Panc1 (cell line): ENCODE measurements at regions not wholly inside any gene's neighbourhood (a gene's known extent, or its start where the extent isn't known, plus 50 kb on each side); places are given as distances from the start of the nearest gene placed in this dataset.

ENCODE experiments used
- ATAC-seq: fragments of 200-7000 bp; cut with Tn5 transposase; 2 replicates; pipeline ENCODE4 v1.9.1; 2020; ENCODE audit warnings: mild to moderate bottlenecking, moderate library complexity
- BruUV-seq: library from RNA; stranded (reverse); fragments of 400-500 nt; replicated peaks from 2 replicates; lab custom pipeline; 2021; lab: Mats Ljungman, UMichigan
- CTCF ChIA-PET: fragments of 300-600 bp; sonication (Branson Sonifier 250); formaldehyde crosslinking; loops from one replicate; lab custom pipeline; 2022; ENCODE audit warnings: antibody characterized with exemption; lab: Charles Lee
- POLR2A ChIA-PET: fragments of 300-600 bp; sonication (Branson Sonifier 250); formaldehyde crosslinking; loops from one replicate; lab custom pipeline; 2022; ENCODE audit warnings: antibody characterized with exemption; lab: Charles Lee
- DNase-seq: peaks from one replicate; pipeline ENCODE4 v3.0.0-alpha.2; 2010; ENCODE audit warnings: low read depth, low spot score
- H3K27ac ChIP-seq: 2 replicates; pipeline ENCODE4 v1.5.1; 2011; ENCODE audit warnings: mild to moderate bottlenecking, low read length, inconsistent platforms
- H3K27me3 ChIP-seq: fragments of 200-500 bp; sonication (Bioruptor generic); 2 replicates; pipeline ENCODE4 v1.6.0; 2014; ENCODE audit warnings: low read length, inconsistent platforms; ENCODE audit not compliant: control insufficient read depth, insufficient read depth
- H3K36me3 ChIP-seq: fragments of 200-500 bp; sonication (Bioruptor generic); 2 replicates; pipeline ENCODE4 v1.5.1; 2014; ENCODE audit warnings: inconsistent platforms, mild to moderate bottlenecking, low read length, moderate library complexity; ENCODE audit not compliant: control insufficient read depth, insufficient read depth
- H3K4me1 ChIP-seq: 2 replicates; pipeline ENCODE4 v1.5.1; 2011; ENCODE audit warnings: inconsistent platforms, mild to moderate bottlenecking, low read length, moderate library complexity; ENCODE audit not compliant: control insufficient read depth, insufficient read depth
- H3K4me3 ChIP-seq, 2 experiments: 2 replicates each; pipeline ENCODE4 v1.5.1; 2011 to 2012; ENCODE audit warnings: low read depth in 2 of 2, low read length in 2 of 2, mild to moderate bottlenecking in 2 of 2, inconsistent platforms in 1 of 2, moderate library complexity in 1 of 2
- H3K9me3 ChIP-seq: fragments of 200-500 bp; sonication (Bioruptor generic); 2 replicates; pipeline ENCODE4 v1.5.1; 2014; ENCODE audit warnings: low read depth, mild to moderate bottlenecking, inconsistent platforms, low read length, moderate library complexity; ENCODE audit not compliant: control insufficient read depth, insufficient read depth
- CTCF ChIP-seq: fragments of 450-650 bp; IDR thresholded peaks from 2 replicates; pipeline ENCODE4 v1.5.1; 2017; ENCODE audit warnings: mild to moderate bottlenecking
- POLR2AphosphoS5 ChIP-seq: IDR thresholded peaks from 2 replicates; pipeline ENCODE4 v1.6.1; 2012; ENCODE audit warnings: mild to moderate bottlenecking, low read depth, low read length, moderate library complexity
- REST ChIP-seq, 2 experiments: IDR thresholded peaks; 2 replicates each; pipeline ENCODE4 v1.6.1; 2011 to 2012; ENCODE audit warnings: low read depth in 2 of 2, control low read depth in 1 of 2, low read length in 1 of 2, mild to moderate bottlenecking in 1 of 2, moderate library complexity in 1 of 2; ENCODE audit not compliant: insufficient read depth in 1 of 2
- SIN3A ChIP-seq: IDR thresholded peaks from 2 replicates; pipeline ENCODE4 v1.6.1; 2012; ENCODE audit warnings: low read depth, mild to moderate bottlenecking, low read length, moderate library complexity, borderline replicate concordance; ENCODE audit not compliant: insufficient read depth
- TCF7L2 ChIP-seq: IDR thresholded peaks from 2 replicates; pipeline ENCODE4 v1.6.1; 2011; ENCODE audit warnings: mild to moderate bottlenecking, low read depth, low read length, inconsistent platforms
- in situ Hi-C: cut with HindIII; loops from 2 replicates; pipeline ENCODE4 v1.10.0; 2016; ENCODE audit warnings: low sequenced_read_pairs, low pct_unique_long_range_greater_than_20kb
- intact Hi-C: fragments of 100-400 bp; cut with micrococcal nuclease; formaldehyde crosslinking; loops from one replicate; pipeline ENCODE4 v1.10.0; 2022; ENCODE audit not compliant: unreplicated experiment

GRCh38 chr4:138899999-138900398 is 115.6 kb upstream of the NOCT start:
- ChIA-PET CTCF (no interaction called here), POLR2A (no interaction called here)
- in situ Hi-C loops (no loop called here), intact Hi-C loops (no loop called here)
- ATAC-seq, result no peak
- Histone ChIP-seq H3K4me3 (no peak overlapping the region), H3K27me3 (no peaks in the 10 kb centered on the region), H3K4me1 (no peaks in the 10 kb centered on the region), H3K9me3 (no peaks in the 10 kb centered on the region), H3K27ac (no peak overlapping the region), H3K36me3 (no peaks in the 10 kb centered on the region)
- TF ChIP-seq REST (IDR thresholded peaks at IDR 0.05; ENCODE audit: insufficient read depth in 1 of 2, low read depth in 2 of 2, low read length in 1 of 2), result no peak
- no peak for TF ChIP-seq SIN3A
- TF ChIP-seq CTCF, result no peak
- TF ChIP-seq TCF7L2, result no peak
- no peak for TF ChIP-seq POLR2AphosphoS5
- BruUV-seq, result no TSS peak
- DNase-seq, result no peak

GRCh38 chr4:138898282-138898681 is 117.3 kb upstream of the NOCT start:
- CTCF ChIA-PET, result no interaction called here
- no peak overlapping the region for H3K4me3 ChIP-seq
- no peaks in the 10 kb centered on the region for H3K9me3 ChIP-seq
- BruUV-seq, result no TSS peak
- no peaks in the 10 kb centered on the region for H3K36me3 ChIP-seq
- H3K27ac ChIP-seq, result no peak overlapping the region
- DNase-seq, result no peak
- intact Hi-C loops (no loop called here), in situ Hi-C loops (no loop called here)
- no peaks in the 10 kb centered on the region for H3K27me3 ChIP-seq
- no peak for TF ChIP-seq TCF7L2
- no peak for TF ChIP-seq REST (IDR thresholded peaks at IDR 0.05; ENCODE audit: insufficient read depth in 1 of 2, low read depth in 2 of 2, low read length in 1 of 2)
- no peak for TF ChIP-seq SIN3A
- TF ChIP-seq POLR2AphosphoS5, result no peak
- no peak for TF ChIP-seq CTCF
- no peak for ATAC-seq
- POLR2A ChIA-PET, result no interaction called here
- H3K4me1 ChIP-seq, result no peaks in the 10 kb centered on the region
